Central memory CD4-positive, alpha-beta T cell (primary cell): ENCODE measurements at regions not wholly inside any gene's neighbourhood (a gene's known extent, or its start where the extent isn't known, plus 50 kb on each side); places are given as distances from the start of the nearest gene placed in this dataset.
"Not testable (repeated sequence)": the region's sequence is repeated elsewhere in the genome, so short reads cannot be mapped to it uniquely, and the experiment has no call there.

ENCODE experiments used
- DNase-seq: peaks from one replicate; pipeline ENCODE4 v3.0.0; 2022

DNA sequence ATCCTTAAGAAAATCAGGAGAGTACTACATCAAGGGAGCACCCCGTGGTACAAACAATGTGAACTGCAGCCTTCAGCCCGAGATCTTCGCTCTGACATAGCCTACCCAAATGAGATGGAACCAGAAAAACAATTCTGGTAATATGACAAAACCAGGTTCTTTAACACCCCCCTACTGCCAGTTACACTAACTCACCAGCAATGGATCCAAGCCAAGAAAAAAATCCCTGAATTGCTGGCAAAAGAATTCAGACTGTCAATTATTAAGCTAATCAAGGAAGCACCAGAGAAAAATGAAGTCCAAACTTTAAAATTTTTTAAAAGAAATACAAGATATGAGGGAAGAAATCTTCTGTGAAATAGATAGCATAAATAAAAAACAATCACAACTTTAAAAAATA lies 101.7 kb upstream of the KLF8 start:
- DNase-seq, result no peak

DNA sequence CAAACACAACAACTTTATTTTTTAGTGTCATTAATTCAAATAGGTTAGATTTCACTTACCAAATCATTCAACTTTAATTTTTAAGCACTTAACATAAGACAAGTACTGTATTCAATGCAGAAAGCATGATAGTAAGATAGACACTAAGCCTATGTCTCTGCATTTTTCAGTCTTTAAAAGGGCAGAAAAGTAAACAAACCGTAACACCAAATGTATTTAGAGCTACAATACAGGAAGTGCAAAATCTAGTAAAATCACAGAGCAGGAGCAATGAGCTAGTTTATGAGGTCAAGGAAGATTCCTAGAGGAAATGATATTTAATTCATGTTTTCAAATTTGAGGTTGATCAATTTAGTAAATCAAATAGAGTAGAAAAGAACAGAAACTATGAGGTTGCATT lies 68.0 kb upstream of the KLF8 start:
- DNase-seq, result not testable (repeated sequence)
